ENCODE measurements at regions not wholly inside any gene's neighbourhood (a gene's known extent, or its start where the extent isn't known, plus 50 kb on each side); places are given as distances from the start of the nearest gene placed in this dataset.

DNA sequence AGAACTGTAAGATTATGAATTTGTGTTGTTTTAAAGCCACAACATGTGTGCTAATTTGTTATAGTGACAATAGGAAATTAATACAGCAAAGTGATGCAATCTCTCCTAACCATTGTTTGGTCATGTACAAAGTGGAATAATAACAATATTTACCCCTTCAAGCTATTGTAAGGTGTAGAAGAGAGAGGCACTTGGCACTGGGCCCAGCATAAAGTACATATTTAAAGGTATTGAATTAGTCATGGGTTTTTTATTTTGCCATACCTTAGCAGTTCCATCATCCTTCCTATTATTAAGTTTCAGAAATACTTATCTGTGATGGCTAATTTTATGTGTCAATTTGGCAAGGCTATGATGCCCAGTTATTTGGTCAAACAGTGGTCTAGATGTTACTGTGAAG is 322.4 kb upstream of the TSHZ2 start:
- H3K36me3 ChIP-seq: no peaks in the 10 kb centered on the region
- H3K4me3 ChIP-seq: no peak overlapping the region
- ATAC-seq: no peak
- no peak overlapping the region for H3K27ac ChIP-seq
- H3K4me1 ChIP-seq: no peaks in the 10 kb centered on the region
- peaks cover 2% of the 10 kb centered on the region for H3K27me3 ChIP-seq
- no peak for TF ChIP-seq POLR2A (IDR thresholded peaks at IDR 0.05)
- TF ChIP-seq, protein P1, sequence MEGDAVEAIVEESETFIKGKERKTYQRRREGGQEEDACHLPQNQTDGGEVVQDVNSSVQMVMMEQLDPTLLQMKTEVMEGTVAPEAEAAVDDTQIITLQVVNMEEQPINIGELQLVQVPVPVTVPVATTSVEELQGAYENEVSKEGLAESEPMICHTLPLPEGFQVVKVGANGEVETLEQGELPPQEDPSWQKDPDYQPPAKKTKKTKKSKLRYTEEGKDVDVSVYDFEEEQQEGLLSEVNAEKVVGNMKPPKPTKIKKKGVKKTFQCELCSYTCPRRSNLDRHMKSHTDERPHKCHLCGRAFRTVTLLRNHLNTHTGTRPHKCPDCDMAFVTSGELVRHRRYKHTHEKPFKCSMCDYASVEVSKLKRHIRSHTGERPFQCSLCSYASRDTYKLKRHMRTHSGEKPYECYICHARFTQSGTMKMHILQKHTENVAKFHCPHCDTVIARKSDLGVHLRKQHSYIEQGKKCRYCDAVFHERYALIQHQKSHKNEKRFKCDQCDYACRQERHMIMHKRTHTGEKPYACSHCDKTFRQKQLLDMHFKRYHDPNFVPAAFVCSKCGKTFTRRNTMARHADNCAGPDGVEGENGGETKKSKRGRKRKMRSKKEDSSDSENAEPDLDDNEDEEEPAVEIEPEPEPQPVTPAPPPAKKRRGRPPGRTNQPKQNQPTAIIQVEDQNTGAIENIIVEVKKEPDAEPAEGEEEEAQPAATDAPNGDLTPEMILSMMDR (IDR thresholded peaks at IDR 0.05): no peak
- TF ChIP-seq POLR2AphosphoS5 (IDR thresholded peaks at IDR 0.05): no peak
- no peak for TF ChIP-seq EP300 (IDR thresholded peaks at IDR 0.05)
- H3K9me3 ChIP-seq: no peaks in the 10 kb centered on the region

DNA sequence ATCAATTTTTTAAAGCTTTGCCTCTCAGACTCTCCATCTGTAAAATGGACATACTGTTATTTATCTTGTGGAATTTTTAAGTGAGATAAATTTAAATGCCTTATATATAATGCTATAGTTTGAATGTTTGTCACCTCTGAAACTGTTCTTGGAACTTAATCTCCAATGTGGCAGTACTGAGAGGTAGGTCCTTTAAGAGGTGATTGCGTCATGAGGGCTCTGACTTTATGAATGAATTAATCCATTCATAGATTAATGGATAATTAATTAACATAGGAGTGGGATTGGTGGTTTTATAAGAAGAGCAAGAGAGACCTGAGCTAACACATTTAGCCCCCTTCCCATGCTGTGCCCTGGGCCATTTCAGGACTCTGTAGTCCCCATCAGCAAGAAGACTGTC is 326.3 kb upstream of the TSHZ2 start:
- TF ChIP-seq, protein P1 (IDR thresholded peaks at IDR 0.05): no peak
- TF ChIP-seq POLR2AphosphoS5 (IDR thresholded peaks at IDR 0.05) (no peak), EP300 (IDR thresholded peaks at IDR 0.05) (no peak)
- 91 to 100% methylated on average over 1 of the region's 1 CpG for WGBS, 2 donors (ENCODE audit: low coverage in 1 of 2)

GRCh38 chr20:52643034-52643433 is 329.1 kb upstream of the TSHZ2 start:
- no peak overlapping the region for H3K27ac ChIP-seq
- 83 to 95% methylated on average over 2 to 3 of the region's 3 CpGs for WGBS, 2 donors (ENCODE audit: low coverage in 1 of 2)
- H3K4me1 ChIP-seq: no peaks in the 10 kb centered on the region
- ATAC-seq: no peak
- peaks cover 4% of the 10 kb centered on the region for H3K27me3 ChIP-seq
- TF ChIP-seq POLR2A (IDR thresholded peaks at IDR 0.05): no peak
- TF ChIP-seq, protein P1 (IDR thresholded peaks at IDR 0.05): no peak
- no peak for TF ChIP-seq EP300 (IDR thresholded peaks at IDR 0.05)
- TF ChIP-seq POLR2AphosphoS5 (IDR thresholded peaks at IDR 0.05): no peak
- no peaks in the 10 kb centered on the region for H3K9me3 ChIP-seq
- H3K36me3 ChIP-seq: no peaks in the 10 kb centered on the region
- H3K4me3 ChIP-seq: no peak overlapping the region

More for the DNA sequence above, 326.3 kb upstream of the TSHZ2 start:
- Histone ChIP-seq H3K4me1 (no peaks in the 10 kb centered on the region), H3K4me3 (no peak overlapping the region), H3K27ac (no peak overlapping the region), H3K9me3 (no peaks in the 10 kb centered on the region), H3K27me3 (peaks cover 4% of the 10 kb centered on the region), H3K36me3 (no peaks in the 10 kb centered on the region)
- ATAC-seq: no peak

DNA sequence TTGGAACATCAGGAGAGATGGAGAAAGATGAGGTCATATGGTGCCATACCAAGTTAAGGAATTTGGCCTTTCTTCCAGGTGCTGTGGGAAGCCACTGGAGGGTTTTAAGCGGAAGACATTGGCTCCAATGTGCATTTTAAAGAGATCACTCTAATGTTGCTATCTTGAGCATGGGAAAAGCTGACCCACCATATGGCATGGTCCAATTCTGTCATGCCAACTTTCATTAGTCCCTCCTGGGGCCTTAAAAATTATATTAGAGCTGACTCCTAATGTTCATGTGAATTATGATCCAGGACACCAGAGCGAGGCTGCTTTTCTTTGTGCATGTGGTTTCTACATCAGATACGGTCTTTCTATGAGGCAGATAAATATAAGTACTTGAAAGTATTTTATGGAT is 335.0 kb upstream of the TSHZ2 start:
- Histone ChIP-seq H3K36me3 (no peaks in the 10 kb centered on the region), H3K27ac (no peak overlapping the region), H3K27me3 (no peaks in the 10 kb centered on the region), H3K9me3 (no peaks in the 10 kb centered on the region), H3K4me1 (no peaks in the 10 kb centered on the region), H3K4me3 (no peak overlapping the region)
- WGBS, 2 donors (ENCODE audit: low coverage in 1 of 2): 85 to 94% methylated on average over 3 of the region's 3 CpGs
- no peak for ATAC-seq
- TF ChIP-seq, protein P1 (IDR thresholded peaks at IDR 0.05): no peak
- TF ChIP-seq EP300 (IDR thresholded peaks at IDR 0.05): no peak
- TF ChIP-seq POLR2AphosphoS5 (IDR thresholded peaks at IDR 0.05): no peak
- no peak for TF ChIP-seq POLR2A (IDR thresholded peaks at IDR 0.05)

GRCh38 chr20:52631469-52631868 is 340.7 kb upstream of the TSHZ2 start:
- Histone ChIP-seq H3K27me3 (no peaks in the 10 kb centered on the region), H3K4me1 (no peaks in the 10 kb centered on the region), H3K36me3 (no peaks in the 10 kb centered on the region), H3K4me3 (no peak overlapping the region), H3K27ac (no peak overlapping the region), H3K9me3 (peaks cover 0 to 10% (median 0%) of the 10 kb centered on the region in 3 donors)
- TF ChIP-seq, protein P1 (IDR thresholded peaks at IDR 0.05): no peak
- TF ChIP-seq POLR2A (IDR thresholded peaks at IDR 0.05): no peak
- no peak for TF ChIP-seq EP300 (IDR thresholded peaks at IDR 0.05)
- TF ChIP-seq POLR2AphosphoS5 (IDR thresholded peaks at IDR 0.05): no peak
- no peak for ATAC-seq
- 93 to 95% methylated on average over 4 of the region's 4 CpGs for WGBS, 2 donors (ENCODE audit: low coverage in 1 of 2)

Measured in gastroesophageal sphincter (tissue), 4 donors.